NCI-H446 treated with DMSO at 0.1 percent for 48 hours (cell line): ENCODE measurements at regions not wholly inside any gene's neighbourhood (a gene's known extent, or its start where the extent isn't known, plus 50 kb on each side); places are given as distances from the start of the nearest gene placed in this dataset.

ENCODE experiments used
- DNase-seq: peaks from one replicate; lab custom pipeline; 2025; lab: John Stamatoyannopoulos, UW

DNA sequence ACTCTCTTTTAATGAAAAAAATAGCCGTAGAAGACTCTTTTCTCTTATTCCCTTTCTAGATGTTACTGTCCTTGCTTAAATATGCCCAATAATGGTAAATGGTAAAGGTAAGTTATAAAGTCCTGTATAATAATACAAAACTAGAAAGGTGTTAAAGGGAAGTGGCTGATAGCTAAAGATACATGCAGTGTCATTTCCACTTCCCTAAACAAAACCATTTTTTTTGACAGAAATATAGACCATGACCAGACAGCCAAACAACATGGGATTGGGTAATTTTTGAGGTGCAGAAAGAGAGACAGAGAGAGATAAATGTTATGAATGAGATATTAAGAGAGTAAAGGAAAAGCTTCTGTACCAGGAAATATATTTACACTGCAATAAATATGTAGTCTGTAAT lies 731.7 kb upstream of the REG3G start:
- no peak for DNase-seq

DNA sequence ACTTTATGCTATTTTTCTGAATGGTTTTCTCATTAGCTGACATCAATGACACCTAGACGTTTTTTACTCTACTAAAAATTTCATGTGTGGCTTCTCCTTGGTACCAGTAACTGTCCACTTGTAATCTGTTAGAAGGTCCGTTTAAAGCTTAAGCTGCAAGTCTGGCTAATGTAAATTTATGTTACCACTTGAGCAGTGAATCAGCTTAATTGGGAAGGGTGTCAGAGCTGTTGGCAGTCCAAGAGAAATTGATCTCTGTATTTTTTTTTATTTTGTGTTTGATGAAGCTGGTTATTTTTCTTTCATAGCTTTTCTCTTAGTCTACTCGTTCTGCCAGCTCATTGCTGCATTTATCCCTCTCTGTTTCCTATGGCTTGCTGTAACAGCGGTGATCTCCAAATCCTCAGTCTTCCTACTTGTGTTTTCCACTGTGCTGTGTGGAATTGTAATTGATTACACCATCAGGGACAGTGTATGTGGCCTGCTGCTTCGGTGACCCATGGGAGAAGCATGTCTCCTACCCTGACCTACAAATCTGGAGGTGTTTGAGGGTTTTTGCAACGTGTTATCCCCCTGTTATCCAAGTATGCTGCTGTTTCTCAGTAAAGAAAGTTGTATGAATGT lies 724.2 kb upstream of the REG3G start:
- DNase-seq: no peak

DNA sequence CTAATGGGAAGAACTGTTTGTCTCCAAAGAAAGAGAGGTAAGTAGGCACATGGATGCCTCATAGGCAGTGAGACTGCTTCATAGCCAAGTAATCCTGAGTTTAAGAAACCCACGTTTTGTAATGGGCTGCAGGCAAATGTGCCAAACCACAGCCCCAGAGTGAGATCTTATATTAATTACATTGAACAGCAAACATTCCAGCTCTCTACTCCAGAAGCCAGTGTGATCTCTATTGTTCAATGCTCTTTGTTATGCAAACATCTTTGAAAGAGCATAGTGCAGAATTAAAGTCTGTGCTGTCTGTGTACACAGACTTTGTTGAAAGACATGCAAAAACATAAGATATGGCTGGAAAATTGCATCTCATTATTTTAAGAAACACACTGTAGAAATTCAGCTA lies 720.8 kb upstream of the REG3G start:
- DNase-seq: no peak

DNA sequence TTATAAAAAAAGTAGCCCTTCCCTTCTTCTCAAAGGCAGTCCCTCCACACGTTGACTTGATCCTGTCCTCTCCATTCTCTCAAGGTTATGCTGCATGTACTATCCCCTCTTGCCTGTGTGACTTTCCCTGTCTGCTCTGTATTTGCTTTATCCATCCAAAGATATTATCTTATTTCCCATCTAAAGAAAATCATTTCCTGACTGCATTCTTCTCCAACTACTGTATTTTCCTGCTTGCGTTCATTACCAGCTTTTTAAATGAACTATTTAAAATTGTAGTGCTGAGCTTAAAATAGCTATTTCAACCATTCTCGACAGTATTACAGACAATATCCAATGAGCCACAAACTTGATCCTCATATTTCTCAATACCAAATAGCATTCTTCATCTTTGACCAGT lies 716.0 kb upstream of the REG3G start:
- no peak for DNase-seq

DNA sequence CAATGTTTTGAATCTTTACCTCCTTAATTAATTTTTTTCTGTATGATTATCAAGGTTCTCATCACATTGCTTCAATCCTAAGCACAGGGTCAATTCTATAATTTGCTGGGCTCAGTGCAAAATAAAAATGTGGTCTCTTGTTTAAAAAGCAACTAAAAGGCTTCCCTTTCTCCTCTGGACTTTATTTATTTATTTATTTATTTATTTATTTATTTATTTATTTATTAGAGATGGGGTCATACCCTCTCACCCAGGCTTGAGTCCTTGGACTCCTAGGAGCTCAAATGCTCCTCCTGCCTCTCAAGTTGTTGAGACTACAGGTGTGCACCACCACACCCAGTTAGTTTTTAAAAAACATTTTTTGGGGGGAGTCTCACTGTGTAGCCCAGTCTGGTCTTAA lies 710.1 kb upstream of the REG3G start:
- no peak for DNase-seq

DNA sequence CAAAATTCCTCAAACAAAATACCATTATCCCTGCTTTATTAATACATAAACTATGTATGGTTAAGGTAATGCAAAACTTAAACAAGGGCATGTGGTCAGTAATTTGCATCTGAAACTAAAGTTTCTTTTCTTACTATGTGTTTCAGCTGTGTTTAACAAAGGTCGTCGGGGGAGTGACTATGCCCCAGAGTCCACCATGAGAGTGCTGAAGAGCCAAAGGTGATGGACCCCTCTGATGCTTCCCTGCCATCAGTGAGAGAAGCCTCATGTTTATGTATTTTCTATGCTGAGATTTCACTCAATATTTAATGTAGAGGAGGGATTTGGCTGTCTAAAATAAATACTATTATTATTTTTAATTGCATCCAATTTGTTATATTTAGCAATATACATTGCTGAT lies 707.2 kb upstream of the REG3G start:
- DNase-seq: no peak

DNA sequence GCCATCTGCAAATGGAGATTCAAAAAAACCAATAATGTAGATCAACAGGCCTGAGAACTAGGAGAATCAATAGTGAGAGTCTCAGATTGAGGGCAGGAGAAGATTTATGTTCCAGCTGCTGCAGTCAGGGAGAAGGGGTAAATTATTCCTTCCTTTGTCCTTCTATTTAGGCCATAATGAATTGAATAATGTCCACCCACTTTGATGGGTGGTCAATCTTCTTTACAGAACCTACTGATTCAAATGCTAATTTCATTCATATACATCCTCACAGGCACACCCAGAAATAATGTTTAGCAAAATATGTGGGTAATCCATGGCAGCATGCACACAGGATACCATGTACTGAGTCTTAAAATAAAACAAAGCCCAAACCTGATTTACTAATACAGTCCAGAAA lies 695.3 kb upstream of the REG3G start:
- DNase-seq: no peak

DNA sequence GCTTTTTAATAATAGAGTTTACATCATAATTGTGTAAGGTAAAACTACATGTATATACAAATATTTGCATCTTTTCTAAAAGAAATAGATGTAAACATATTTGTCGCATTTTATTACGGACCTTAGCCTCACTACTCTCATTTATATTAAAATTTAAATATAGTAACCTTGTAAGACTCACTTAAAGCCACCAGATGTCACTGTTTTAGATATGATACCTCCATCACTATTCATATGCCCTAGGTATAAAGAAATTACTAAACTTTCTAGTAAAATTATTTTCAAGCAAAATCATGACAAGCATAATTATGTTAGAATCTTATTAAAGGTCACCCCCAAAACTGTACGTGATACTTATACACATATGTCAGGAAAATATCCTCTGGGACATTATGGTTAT lies 674.3 kb upstream of the REG3G start:
- DNase-seq: no peak

DNA sequence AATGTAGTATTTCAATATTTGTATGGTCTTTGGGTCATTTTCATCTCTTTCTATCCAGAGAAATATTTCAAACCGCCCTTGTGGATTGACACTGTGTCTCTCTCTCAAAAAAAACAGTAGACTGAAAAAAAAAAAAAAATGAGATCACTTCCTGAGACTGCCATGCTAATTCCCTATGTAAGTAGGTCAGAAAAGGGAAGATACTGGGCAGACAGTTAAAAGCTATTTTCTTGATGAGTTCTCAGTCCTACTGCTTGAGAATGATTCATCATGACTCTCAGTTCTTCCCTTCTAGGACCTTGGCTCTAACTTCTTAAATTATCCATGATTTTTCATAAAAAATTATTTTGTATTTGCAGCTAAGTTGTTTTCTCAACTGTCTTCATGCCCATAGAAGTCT lies 672.3 kb upstream of the REG3G start:
- DNase-seq: no peak

DNA sequence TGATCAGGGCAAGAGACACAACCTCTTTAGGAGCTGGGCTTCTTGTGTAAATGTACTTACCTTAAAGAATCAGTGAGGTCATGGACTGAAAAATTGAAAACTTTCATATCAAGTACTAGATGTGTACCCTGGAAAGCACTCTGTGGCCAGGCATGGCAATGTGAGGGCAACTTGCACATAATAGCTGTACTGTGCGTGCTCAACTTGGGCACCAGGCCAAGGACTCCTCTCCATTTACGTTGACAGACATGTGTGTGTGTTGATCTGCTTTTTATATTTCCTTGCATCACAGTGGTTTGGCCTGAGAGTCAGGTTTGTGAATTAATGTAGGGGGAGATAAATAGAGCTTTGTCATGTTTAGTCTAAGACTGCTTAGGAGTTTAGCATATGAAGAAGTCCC lies 669.5 kb upstream of the REG3G start:
- DNase-seq: no peak

DNA sequence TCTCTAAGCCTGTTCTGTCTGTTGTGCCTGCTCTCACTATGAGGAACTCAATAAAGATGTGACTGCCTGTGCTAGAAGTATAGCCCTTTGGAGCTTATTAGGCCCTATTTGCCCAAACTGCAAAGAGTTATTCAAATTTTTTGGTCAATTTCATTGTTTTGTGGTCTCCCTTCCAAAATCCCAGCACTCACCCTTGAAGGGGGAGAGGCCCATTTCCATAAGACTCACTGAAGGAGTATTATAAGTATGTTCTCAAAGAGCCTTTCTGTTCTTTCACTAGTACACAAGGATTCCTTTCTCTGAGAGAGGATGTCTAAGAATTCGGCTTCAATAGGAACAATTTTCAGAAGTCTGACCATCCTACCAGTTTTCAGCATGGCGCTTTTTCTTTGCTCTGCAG lies 641.9 kb upstream of the REG3G start:
- DNase-seq: no peak

DNA sequence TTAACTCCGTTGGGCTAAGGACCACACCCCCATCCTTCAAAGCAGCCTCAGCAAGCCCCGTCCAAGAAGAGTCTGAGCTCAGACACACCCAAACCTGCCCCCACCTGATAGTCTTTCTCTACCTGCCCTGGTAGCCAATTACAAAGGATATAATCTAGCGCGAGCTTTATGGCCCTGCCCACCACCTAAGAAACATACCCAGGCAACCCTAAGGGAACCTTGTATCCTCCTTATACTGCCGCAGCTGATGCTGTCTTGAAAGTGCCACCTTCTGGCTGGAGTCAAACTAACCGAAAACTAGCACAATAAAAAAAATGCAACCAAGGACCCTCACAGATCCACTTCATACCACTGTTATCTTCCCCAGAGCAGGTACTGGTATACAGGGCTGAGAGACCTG lies 628.3 kb upstream of the REG3G start:
- no peak for DNase-seq

DNA sequence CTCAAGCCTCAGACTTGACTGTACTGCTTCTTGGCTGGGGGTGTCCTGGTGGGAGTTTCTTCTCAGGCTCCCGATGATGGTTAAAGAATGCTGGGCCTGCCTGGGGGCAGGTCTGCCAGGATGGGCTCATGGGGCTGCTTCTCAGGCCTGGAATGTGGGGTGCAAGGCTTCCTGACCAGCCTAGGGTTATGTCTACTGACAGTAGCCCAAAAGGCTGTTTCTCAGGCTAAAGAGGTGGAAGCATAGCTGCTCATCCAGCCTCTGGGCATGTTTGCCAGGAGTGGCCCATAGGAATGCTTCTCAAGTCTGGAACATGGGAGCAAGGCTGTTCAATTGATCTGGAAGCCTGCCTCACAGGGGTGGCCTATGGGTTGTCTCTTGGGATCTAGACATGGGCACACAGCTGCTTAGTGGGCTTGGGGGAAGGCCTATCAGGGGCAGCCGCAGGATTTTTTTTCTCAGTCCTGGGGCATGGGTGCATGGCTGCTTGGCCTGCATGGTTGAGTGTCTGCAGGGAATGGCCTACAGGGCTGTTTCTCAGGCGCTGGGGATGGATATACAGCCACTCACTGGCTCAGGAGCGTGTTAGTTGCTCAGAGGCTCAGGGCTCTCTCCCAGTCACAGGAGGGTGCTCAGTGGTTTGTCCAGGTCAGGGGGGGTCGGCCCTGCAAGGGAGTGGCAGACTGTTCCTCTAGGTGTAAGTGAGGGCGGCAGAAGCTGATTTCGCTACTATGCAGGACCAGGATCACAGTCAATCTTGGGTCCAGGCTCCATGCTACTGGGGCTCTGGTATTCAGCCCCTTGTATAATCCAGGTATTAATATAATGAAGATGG lies 617.3 kb upstream of the REG3G start:
- DNase-seq: no peak

DNA sequence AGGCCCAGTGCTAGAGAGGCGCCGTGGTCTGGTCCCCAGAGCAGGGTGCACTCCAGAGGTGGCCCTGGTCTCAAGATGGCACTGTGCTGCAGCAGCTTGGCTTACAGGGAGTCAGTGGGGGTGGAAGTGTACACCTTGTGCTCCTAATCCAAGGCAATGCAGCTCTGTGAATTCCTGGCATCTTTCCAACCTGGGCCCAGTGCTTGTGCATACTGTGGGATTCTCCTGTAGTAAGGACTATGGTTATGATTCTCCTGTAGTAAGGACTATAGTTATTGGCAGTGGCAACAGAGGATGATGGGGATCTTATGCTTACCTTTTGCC lies 616.7 kb upstream of the REG3G start:
- DNase-seq: no peak

DNA sequence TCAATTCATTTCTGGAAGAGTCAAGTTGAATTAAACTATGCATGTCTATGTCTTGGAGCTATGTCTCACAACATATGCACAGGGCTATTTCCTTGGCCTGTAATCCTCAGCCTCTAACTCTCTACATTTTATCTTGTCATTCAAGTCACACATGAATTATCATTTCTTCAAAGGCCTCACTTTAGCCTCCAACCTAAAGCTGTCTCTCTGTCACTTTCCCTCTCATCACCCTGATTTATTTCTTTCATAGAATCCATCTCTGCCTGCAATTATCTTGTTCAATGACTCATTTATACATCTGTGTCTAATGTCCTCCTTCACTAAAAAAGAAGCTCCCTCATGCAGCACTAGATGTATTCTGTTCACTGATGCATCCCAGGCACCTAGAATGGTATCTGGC lies 614.2 kb upstream of the REG3G start:
- DNase-seq: peak; percentile 36

DNA sequence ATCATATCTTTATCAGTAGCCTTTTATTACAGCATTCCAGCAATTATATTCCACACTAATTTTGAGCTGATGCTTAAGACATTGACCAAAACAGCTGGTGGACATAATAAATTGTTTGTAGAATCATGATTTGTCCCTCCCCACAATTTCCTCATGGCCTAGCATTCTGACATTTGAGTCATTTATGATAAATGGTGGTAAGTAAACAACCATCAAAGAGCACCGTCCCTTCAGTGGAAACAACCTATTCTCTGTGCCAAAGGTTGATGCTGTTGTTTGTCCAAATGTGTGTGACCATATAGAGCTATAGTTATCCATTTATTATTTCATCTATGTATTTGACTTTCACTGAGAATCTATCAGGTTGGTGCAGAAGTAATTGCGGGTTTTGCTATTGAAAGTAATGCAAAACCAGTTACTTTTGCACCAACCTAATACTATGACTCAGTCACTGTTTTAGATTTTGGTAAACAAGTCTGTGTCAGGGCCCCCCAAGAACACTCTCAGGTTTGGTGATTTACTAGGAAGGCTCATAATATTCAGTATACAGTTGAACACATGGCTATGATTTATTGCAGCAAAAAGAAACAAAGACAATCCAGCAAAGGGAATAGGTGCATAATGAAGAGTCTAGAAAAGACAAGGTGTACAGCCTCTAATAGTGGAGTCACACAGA lies 608.7 kb upstream of the REG3G start:
- no peak for DNase-seq

DNA sequence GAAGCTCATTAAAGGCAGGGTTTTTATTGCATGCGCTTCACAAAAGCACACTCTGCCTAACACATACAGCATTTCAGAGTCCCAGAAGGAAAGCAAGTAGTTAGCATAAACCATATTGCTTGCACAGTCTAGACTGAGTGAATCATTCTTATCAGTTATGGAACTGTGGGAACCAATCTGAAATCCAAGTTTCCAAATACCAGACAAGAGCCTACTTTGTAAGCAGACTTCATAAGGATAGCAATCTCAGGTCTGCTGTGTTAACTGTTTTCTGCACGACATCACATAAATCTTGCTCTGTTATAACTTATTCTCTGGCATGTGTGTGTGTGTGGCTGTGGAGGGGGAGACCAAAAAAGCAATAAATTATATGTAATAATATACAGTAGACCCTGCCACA lies 608.1 kb upstream of the REG3G start:
- DNase-seq: no peak

DNA sequence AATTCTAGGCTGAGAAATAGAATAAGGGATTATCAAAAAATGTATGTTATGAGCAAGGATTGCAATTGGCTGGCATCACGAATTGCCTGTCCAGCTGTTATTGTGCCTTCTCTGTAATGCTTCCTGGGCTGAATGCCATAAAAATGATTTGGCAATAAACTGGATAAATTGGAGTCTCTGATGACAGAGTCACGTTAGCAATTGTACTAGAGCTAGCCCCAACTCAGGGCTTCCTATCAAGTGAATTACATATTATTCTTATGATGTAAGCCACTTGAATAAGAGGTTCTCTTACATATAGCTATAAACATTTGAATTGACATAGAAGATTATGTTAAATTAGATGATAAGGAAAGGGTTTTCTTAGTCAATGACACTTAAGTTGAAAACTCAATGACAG lies 607.5 kb upstream of the REG3G start:
- peak; percentile 27 for DNase-seq

DNA sequence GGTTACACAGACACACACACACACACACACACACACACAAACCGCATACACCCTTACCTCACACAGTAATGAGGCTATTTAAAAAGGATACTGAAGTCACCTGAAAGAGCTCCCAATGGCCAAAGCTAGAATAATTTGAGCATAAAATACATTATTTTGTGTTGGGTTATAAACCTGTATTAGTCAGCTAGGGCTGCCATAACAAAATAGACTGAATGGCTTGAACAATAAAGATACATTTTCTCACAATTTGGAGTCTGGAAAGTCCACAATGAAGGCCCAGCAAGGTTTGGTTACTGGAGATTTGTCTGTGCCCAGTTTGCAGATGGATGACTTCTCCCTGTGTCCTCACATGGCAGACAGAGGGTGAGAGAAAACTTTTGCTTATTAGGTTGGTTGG lies 605.4 kb upstream of the REG3G start:
- no peak for DNase-seq

DNA sequence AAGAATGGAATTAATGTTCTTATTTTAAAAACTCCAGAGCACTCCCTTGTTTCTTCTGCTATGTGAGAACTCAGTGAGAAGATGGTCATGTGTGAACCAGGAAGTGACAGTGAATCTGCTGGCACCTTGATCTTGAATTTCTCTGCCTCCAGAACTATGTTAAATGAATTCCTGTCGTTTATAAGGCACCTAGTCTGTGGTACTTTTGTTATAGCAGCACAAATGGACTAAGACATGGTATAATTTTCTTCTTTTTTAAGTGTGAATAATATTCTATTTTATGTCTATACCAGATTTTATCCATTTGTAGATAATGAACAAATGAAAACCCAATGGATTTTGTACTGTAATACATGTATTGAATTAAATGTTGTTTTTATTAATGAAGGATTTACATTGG lies 601.9 kb upstream of the REG3G start:
- no peak for DNase-seq

DNA sequence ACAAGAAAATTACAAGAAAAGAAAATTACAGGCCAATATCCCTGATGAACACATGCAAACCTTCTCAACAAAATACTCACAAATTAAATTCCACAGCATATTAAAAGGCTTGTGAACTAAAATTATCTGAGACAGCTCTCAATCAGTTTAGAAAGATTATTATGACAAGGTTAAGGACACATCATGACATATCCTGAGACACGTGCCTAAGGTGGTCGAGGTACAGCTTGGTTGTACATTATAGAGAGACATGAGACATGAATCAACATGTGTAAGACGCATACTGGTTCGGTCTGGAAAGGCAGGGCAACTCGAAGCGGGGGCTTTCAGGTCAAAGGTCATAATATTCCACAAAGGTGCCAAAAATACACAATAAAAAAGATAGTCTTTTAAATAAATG lies 598.3 kb upstream of the REG3G start:
- DNase-seq: no peak

DNA sequence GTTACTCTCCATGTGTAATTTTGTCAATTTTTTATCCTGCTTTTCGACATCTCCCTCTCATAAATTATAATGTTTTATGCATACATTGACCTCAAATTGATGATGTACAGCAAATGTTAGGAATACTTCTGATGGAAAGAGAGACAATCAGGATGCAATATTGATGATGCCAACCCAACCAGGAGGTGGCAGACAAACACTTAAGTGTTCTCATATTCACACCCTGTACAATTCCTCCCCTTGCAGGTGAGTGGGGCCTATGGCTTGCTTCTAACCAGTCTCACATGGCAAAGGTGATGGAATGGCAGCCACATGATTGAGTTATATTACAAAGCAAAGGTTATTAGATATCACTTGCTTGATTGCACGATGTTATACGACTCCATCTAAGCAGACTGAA lies 594.3 kb upstream of the REG3G start:
- DNase-seq: no peak

DNA sequence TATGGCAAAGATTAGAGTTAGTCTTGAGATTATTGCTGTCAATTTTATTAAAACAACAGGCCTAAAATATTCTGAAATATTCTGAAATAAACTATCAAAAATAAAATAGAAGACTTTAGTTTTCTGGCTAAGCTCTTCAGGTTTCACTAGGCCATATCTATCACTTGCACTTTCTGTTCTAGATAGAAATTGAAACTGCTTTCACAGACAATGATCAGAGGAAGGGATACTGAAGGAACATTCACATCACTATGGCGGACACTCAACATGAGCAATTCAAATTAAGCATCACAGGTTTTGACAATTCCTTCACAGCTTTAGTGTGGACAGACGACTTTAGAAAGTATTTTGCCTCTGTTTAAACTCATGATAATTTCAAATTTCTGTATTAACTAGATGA lies 586.4 kb upstream of the REG3G start:
- no peak for DNase-seq

DNA sequence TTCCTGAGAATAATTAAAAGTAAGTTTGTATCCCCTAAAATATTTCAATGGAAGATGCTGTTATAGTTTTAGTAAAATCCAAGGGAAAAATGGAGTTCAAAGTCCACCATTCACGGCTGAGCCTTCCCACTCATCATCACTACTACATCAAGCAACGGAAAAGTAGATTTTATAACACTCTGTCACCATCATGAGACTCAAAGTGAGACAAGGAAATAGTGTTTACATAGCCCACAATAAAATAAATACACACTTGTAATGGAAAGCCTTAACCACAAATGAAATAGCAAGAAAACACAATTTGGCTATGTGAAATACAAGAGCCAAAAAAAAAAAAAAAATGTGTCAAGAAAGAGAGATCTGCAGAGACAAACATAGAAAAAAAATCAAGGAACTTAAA lies 569.9 kb upstream of the REG3G start:
- DNase-seq: no peak
